GM23338 (cell line): ENCODE measurements at regions not wholly inside any gene's neighbourhood (a gene's known extent, or its start where the extent isn't known, plus 50 kb on each side); places are given as distances from the start of the nearest gene placed in this dataset.

Experiments used
- ATAC-seq: fragments of 200-7000 bp; cut with Tn5 transposase; 3 replicates; pipeline ENCODE4 v1.9.1; 2020
- DNase-seq: peaks from one replicate; pipeline ENCODE4 v3.0.0-alpha.2; 2015; ENCODE audit warnings: low spot score
- H2AFZ ChIP-seq: fragments of 200-600 bp; sonication (generic); 2 replicates; pipeline ENCODE4 v1.8.0; 2016; ENCODE audit warnings: antibody characterized with exemption, mild to moderate bottlenecking, moderate library complexity
- H3F3A ChIP-seq: fragments of 200-600 bp; sonication (generic); replicated peaks from 2 replicates; pipeline ENCODE4 v1.8.0; 2017; ENCODE audit warnings: antibody characterized with exemption, mixed run types, low read depth
- H3K27ac ChIP-seq: fragments of 200-600 bp; sonication (generic); 2 replicates; pipeline ENCODE4 v1.6.1; 2016; ENCODE audit warnings: low read depth
- H3K27me3 ChIP-seq: fragments of 200-600 bp; sonication (generic); 2 replicates; pipeline ENCODE4 v1.8.0; 2016; ENCODE audit warnings: mild to moderate bottlenecking, mixed run types, moderate library complexity; ENCODE audit not compliant: insufficient read depth
- H3K36me3 ChIP-seq: fragments of 200-600 bp; sonication (generic); 2 replicates; pipeline ENCODE4 v1.8.0; 2016; ENCODE audit warnings: mild to moderate bottlenecking; ENCODE audit not compliant: insufficient read depth
- H3K4me1 ChIP-seq: fragments of 200-600 bp; sonication (generic); 2 replicates; pipeline ENCODE4 v1.8.0; 2016; ENCODE audit warnings: mild to moderate bottlenecking, moderate library complexity; ENCODE audit not compliant: insufficient read depth
- H3K4me2 ChIP-seq: fragments of 200-600 bp; sonication (generic); 2 replicates; pipeline ENCODE4 v1.7.1; 2017; ENCODE audit warnings: mixed run types
- H3K4me3 ChIP-seq: fragments of 200-600 bp; sonication (generic); 2 replicates; pipeline ENCODE4 v1.6.1; 2016; ENCODE audit warnings: mixed run types
- H3K79me2 ChIP-seq: fragments of 200-600 bp; sonication (generic); replicated peaks from 2 replicates; pipeline ENCODE4 v1.8.0; 2017; ENCODE audit warnings: mild to moderate bottlenecking; ENCODE audit not compliant: insufficient read depth
- H3K9me2 ChIP-seq: fragments of 200-600 bp; sonication (generic); 2 replicates; pipeline ENCODE4 v1.8.0; 2017; ENCODE audit not compliant: insufficient read depth
- H4K20me1 ChIP-seq: fragments of 200-600 bp; sonication (generic); replicated peaks from 2 replicates; pipeline ENCODE4 v1.8.0; 2017; ENCODE audit warnings: mild to moderate bottlenecking; ENCODE audit not compliant: insufficient read depth
- H3K27ac Mint-ChIP-seq: 2 replicates; pipeline ENCODE4 v1.8.0; 2020; ENCODE audit warnings: inconsistent platforms, mild to moderate bottlenecking, moderate library complexity, mixed read lengths
- H3K27me3 Mint-ChIP-seq: 3 replicates; pipeline ENCODE4 v1.8.0; 2022; ENCODE audit warnings: low read depth, mild to moderate bottlenecking, moderate library complexity, mixed read lengths, inconsistent platforms; ENCODE audit not compliant: insufficient read depth, poor library complexity
- H3K36me3 Mint-ChIP-seq: 3 replicates; pipeline ENCODE4 v1.8.0; 2021; ENCODE audit warnings: low read depth, mild to moderate bottlenecking, inconsistent platforms, moderate library complexity, mixed read lengths
- H3K4me1 Mint-ChIP-seq: 3 replicates; pipeline ENCODE4 v1.8.0; 2020; ENCODE audit warnings: mild to moderate bottlenecking, inconsistent platforms, mixed read lengths
- H3K4me3 Mint-ChIP-seq: 3 replicates; pipeline ENCODE4 v1.8.0; 2021; ENCODE audit warnings: moderate library complexity, mild to moderate bottlenecking, inconsistent platforms, mixed read lengths
- H3K9me3 Mint-ChIP-seq: 3 replicates; pipeline ENCODE4 v1.8.0; 2020; ENCODE audit warnings: moderate library complexity, mild to moderate bottlenecking, inconsistent platforms, mixed read lengths
- CREB1 ChIP-seq: fragments of 250-450 bp; sonication (Bioruptor Pico); IDR thresholded peaks from 2 replicates; pipeline ENCODE4 v1.5.0; 2020; ENCODE audit warnings: low read depth, mild to moderate bottlenecking, moderate library complexity
- EZH2 ChIP-seq: fragments of 200-600 bp; sonication (generic); IDR thresholded peaks from one replicate; pipeline ENCODE4 v1.8.0; 2017; ENCODE audit warnings: antibody characterized with exemption, mild to moderate bottlenecking, low read depth; ENCODE audit not compliant: unreplicated experiment
- EZH2phosphoT487 ChIP-seq: fragments of 200-600 bp; sonication (generic); IDR thresholded peaks from one replicate; pipeline ENCODE4 v1.8.1; 2018; ENCODE audit warnings: antibody characterized with exemption; ENCODE audit not compliant: unreplicated experiment
- JUNB ChIP-seq: IDR thresholded peaks from one replicate; pipeline ENCODE4 v1.6.1; 2016; ENCODE audit warnings: antibody characterized with exemption; ENCODE audit not compliant: unreplicated experiment
- NANOG ChIP-seq: IDR thresholded peaks from 2 replicates; pipeline ENCODE4 v1.6.1; 2016; ENCODE audit warnings: antibody characterized with exemption, borderline replicate concordance
- POLR2AphosphoS5 ChIP-seq: IDR thresholded peaks from 2 replicates; pipeline ENCODE4 v1.6.1; 2016; ENCODE audit warnings: antibody characterized with exemption, low read depth
- STAT1 ChIP-seq: IDR thresholded peaks from one replicate; pipeline ENCODE4 v1.6.1; 2016; ENCODE audit warnings: antibody characterized with exemption; ENCODE audit not compliant: unreplicated experiment
- ZNF114 ChIP-seq: fragments of 250-450 bp; sonication (Bioruptor Pico); IDR thresholded peaks from 2 replicates; pipeline ENCODE4 v1.5.0; 2020; ENCODE audit warnings: mild to moderate bottlenecking, moderate library complexity
- ZNF331 ChIP-seq: fragments of 250-450 bp; sonication (Bioruptor Pico); IDR thresholded peaks from 2 replicates; pipeline ENCODE4 v1.5.0; 2020; ENCODE audit warnings: low read depth, mild to moderate bottlenecking, moderate library complexity
- TF ChIP-seq, protein P1 (sequence below): fragments of 250-450 bp; sonication (Bioruptor Pico); IDR thresholded peaks from 2 replicates; pipeline ENCODE4 v1.5.0; 2020; ENCODE audit warnings: mild to moderate bottlenecking, moderate library complexity
- TF ChIP-seq, protein P2 (sequence below), 2 experiments: fragments of 200-600 bp in 1 of 2; sonication (generic) in 1 of 2; conservative IDR thresholded peaks; 2 replicates each; pipeline versions ENCODE4 v1.5.1 to v1.6.1; 2016 to 2017; ENCODE audit warnings: antibody characterized with exemption in 2 of 2, low read depth in 2 of 2, mild to moderate bottlenecking in 2 of 2, moderate library complexity in 1 of 2
- TF ChIP-seq, protein P3 (sequence below): IDR thresholded peaks from 2 replicates; pipeline ENCODE4 v1.6.1; 2016; ENCODE audit warnings: antibody characterized with exemption
- TF ChIP-seq, protein P4 (sequence below): IDR thresholded peaks from one replicate; pipeline ENCODE4 v1.6.1; 2018; ENCODE audit warnings: antibody characterized with exemption; ENCODE audit not compliant: unreplicated experiment

DNA sequence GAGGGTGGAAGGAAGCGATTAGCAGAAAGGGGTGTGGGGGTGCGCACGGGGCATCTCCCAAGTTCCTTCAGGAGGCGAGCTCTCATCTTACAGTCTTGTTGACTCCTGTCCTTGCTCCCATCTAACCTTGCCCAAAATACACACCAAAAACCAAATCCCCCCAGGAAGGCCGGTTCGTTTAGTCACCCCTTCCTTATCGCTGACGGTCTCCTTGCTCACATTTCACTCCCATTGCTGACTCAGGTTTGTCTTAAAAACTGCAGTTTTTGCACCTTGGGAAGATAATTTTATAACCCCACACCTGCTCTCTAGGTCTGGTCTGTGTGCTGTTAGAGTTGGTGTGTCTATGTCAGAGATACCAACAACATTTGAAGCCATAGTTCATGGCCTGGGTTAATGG lies 68.1 kb upstream of the F3 start:
- Histone ChIP-seq H3K4me1 (no peaks in the 10 kb centered on the region), H3K27me3 (no peaks in the 10 kb centered on the region), H3K27ac (no peak overlapping the region), H2AFZ (peak overlapping the region; percentile 78), H3F3A (no peaks in the 10 kb centered on the region), H3K4me2 (no peak overlapping the region), H3K79me2 (no peaks in the 10 kb centered on the region), H3K9me2 (peaks cover 4% of the 10 kb centered on the region), H4K20me1 (no peaks in the 10 kb centered on the region), H3K36me3 (no peaks in the 10 kb centered on the region; the same call in 1 of the 2 replicates), H3K4me3 (no peak overlapping the region)
- H3K27ac Mint-ChIP-seq: no peak overlapping the region
- DNase-seq (no peak), ATAC-seq (no peak)
- no peak overlapping the region for H3K4me3 Mint-ChIP-seq
- TF ChIP-seq EZH2phosphoT487 (no peak), CREB1 (CRISPR knock-in tag) (no peak), NANOG (no peak), POLR2AphosphoS5 (no peak), EZH2 (no peak), JUNB (no peak), ZNF114 (CRISPR knock-in tag) (no peak), ZNF331 (CRISPR knock-in tag) (no peak), STAT1 (no peak)
- TF ChIP-seq, protein P1, sequence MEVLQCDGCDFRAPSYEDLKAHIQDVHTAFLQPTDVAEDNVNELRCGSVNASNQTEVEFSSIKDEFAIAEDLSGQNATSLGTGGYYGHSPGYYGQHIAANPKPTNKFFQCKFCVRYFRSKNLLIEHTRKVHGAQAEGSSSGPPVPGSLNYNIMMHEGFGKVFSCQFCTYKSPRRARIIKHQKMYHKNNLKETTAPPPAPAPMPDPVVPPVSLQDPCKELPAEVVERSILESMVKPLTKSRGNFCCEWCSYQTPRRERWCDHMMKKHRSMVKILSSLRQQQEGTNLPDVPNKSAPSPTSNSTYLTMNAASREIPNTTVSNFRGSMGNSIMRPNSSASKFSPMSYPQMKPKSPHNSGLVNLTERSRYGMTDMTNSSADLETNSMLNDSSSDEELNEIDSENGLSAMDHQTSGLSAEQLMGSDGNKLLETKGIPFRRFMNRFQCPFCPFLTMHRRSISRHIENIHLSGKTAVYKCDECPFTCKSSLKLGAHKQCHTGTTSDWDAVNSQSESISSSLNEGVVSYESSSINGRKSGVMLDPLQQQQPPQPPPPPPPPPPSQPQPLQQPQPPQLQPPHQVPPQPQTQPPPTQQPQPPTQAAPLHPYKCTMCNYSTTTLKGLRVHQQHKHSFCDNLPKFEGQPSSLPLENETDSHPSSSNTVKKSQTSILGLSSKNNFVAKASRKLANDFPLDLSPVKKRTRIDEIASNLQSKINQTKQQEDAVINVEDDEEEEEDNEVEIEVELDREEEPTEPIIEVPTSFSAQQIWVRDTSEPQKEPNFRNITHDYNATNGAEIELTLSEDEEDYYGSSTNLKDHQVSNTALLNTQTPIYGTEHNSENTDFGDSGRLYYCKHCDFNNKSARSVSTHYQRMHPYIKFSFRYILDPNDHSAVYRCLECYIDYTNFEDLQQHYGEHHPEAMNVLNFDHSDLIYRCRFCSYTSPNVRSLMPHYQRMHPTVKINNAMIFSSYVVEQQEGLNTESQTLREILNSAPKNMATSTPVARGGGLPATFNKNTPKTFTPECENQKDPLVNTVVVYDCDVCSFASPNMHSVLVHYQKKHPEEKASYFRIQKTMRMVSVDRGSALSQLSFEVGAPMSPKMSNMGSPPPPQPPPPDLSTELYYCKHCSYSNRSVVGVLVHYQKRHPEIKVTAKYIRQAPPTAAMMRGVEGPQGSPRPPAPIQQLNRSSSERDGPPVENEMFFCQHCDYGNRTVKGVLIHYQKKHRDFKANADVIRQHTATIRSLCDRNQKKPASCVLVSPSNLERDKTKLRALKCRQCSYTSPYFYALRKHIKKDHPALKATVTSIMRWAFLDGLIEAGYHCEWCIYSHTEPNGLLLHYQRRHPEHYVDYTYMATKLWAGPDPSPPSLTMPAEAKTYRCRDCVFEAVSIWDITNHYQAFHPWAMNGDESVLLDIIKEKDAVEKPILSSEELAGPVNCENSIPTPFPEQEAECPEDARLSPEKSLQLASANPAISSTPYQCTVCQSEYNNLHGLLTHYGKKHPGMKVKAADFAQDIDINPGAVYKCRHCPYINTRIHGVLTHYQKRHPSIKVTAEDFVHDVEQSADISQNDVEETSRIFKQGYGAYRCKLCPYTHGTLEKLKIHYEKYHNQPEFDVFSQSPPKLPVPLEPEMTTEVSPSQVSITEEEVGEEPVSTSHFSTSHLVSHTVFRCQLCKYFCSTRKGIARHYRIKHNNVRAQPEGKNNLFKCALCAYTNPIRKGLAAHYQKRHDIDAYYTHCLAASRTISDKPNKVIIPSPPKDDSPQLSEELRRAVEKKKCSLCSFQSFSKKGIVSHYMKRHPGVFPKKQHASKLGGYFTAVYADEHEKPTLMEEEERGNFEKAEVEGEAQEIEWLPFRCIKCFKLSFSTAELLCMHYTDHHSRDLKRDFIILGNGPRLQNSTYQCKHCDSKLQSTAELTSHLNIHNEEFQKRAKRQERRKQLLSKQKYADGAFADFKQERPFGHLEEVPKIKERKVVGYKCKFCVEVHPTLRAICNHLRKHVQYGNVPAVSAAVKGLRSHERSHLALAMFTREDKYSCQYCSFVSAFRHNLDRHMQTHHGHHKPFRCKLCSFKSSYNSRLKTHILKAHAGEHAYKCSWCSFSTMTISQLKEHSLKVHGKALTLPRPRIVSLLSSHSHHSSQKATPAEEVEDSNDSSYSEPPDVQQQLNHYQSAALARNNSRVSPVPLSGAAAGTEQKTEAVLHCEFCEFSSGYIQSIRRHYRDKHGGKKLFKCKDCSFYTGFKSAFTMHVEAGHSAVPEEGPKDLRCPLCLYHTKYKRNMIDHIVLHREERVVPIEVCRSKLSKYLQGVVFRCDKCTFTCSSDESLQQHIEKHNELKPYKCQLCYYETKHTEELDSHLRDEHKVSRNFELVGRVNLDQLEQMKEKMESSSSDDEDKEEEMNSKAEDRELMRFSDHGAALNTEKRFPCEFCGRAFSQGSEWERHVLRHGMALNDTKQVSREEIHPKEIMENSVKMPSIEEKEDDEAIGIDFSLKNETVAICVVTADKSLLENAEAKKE: no peak
- TF ChIP-seq, protein P2, sequence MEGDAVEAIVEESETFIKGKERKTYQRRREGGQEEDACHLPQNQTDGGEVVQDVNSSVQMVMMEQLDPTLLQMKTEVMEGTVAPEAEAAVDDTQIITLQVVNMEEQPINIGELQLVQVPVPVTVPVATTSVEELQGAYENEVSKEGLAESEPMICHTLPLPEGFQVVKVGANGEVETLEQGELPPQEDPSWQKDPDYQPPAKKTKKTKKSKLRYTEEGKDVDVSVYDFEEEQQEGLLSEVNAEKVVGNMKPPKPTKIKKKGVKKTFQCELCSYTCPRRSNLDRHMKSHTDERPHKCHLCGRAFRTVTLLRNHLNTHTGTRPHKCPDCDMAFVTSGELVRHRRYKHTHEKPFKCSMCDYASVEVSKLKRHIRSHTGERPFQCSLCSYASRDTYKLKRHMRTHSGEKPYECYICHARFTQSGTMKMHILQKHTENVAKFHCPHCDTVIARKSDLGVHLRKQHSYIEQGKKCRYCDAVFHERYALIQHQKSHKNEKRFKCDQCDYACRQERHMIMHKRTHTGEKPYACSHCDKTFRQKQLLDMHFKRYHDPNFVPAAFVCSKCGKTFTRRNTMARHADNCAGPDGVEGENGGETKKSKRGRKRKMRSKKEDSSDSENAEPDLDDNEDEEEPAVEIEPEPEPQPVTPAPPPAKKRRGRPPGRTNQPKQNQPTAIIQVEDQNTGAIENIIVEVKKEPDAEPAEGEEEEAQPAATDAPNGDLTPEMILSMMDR (conservative IDR thresholded peaks at IDR 0.05; ENCODE audit: low read depth in 2 of 2): no peak
- TF ChIP-seq, protein P3, sequence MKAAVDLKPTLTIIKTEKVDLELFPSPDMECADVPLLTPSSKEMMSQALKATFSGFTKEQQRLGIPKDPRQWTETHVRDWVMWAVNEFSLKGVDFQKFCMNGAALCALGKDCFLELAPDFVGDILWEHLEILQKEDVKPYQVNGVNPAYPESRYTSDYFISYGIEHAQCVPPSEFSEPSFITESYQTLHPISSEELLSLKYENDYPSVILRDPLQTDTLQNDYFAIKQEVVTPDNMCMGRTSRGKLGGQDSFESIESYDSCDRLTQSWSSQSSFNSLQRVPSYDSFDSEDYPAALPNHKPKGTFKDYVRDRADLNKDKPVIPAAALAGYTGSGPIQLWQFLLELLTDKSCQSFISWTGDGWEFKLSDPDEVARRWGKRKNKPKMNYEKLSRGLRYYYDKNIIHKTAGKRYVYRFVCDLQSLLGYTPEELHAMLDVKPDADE: no peak
- TF ChIP-seq, protein P4, sequence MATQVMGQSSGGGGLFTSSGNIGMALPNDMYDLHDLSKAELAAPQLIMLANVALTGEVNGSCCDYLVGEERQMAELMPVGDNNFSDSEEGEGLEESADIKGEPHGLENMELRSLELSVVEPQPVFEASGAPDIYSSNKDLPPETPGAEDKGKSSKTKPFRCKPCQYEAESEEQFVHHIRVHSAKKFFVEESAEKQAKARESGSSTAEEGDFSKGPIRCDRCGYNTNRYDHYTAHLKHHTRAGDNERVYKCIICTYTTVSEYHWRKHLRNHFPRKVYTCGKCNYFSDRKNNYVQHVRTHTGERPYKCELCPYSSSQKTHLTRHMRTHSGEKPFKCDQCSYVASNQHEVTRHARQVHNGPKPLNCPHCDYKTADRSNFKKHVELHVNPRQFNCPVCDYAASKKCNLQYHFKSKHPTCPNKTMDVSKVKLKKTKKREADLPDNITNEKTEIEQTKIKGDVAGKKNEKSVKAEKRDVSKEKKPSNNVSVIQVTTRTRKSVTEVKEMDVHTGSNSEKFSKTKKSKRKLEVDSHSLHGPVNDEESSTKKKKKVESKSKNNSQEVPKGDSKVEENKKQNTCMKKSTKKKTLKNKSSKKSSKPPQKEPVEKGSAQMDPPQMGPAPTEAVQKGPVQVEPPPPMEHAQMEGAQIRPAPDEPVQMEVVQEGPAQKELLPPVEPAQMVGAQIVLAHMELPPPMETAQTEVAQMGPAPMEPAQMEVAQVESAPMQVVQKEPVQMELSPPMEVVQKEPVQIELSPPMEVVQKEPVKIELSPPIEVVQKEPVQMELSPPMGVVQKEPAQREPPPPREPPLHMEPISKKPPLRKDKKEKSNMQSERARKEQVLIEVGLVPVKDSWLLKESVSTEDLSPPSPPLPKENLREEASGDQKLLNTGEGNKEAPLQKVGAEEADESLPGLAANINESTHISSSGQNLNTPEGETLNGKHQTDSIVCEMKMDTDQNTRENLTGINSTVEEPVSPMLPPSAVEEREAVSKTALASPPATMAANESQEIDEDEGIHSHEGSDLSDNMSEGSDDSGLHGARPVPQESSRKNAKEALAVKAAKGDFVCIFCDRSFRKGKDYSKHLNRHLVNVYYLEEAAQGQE: no peak
- H3K4me1 Mint-ChIP-seq: peaks cover 10% of the 10 kb centered on the region
- no peaks in the 10 kb centered on the region for H3K36me3 Mint-ChIP-seq
- peaks cover 12% of the 10 kb centered on the region for H3K27me3 Mint-ChIP-seq
- no peaks in the 10 kb centered on the region for H3K9me3 Mint-ChIP-seq
